ENCODE measurements at regions not wholly inside any gene's neighbourhood (a gene's known extent, or its start where the extent isn't known, plus 50 kb on each side); places are given as distances from the start of the nearest gene placed in this dataset.

- Histone ChIP-seq H3K27ac (ENCODE audit: low read depth, low read length) (no peak overlapping the region), H3K4me1 (ENCODE audit: control insufficient read depth in 1 of 2, insufficient read depth in 2 of 2, low read length in 2 of 2) (no peaks in the 10 kb centered on the region), H4K20me1 (ENCODE audit: insufficient read depth) (no peaks in the 10 kb centered on the region), H3K4me2 (ENCODE audit: low read length) (no peak overlapping the region), H3K9ac (ENCODE audit: low read length) (no peak overlapping the region), H2AFZ (ENCODE audit: low read depth, low read length, poor library complexity, severe bottlenecking) (no peak overlapping the region), H3K79me2 (ENCODE audit: insufficient read depth, low read length) (no peaks in the 10 kb centered on the region), H3K9me3 (ENCODE audit: control insufficient read depth in 1 of 2, insufficient read depth in 1 of 2, low read depth in 1 of 2, low read length in 2 of 2) (no peaks in the 10 kb centered on the region), H3K4me3 (replicated peaks in 1 of 2; ENCODE audit: low read depth in 1 of 2, low read length in 2 of 2) (no peak overlapping the region), H3K9me2 (ENCODE audit: insufficient read depth) (no peaks in the 10 kb centered on the region), H3K36me3 (ENCODE audit: control insufficient read depth in 1 of 2, insufficient read depth in 2 of 2, low read length in 2 of 2) (no peaks in the 10 kb centered on the region), H3K27me3 (ENCODE audit: insufficient read depth, low read length) (no peaks in the 10 kb centered on the region)
- DNase-seq (ENCODE audit: low read depth, low spot score), result no peak
- no peak for ATAC-seq
- TF ChIP-seq JUND (IDR thresholded peaks at IDR 0.05) (no peak), POLR2A (IDR thresholded peaks at IDR 0.05; ENCODE audit: borderline replicate concordance, extremely low read depth, insufficient read depth, insufficient read length) (no peak), ZNF274 (IDR thresholded peaks at IDR 0.05; ENCODE audit: low read depth, low read length) (no peak), CEBPB (IDR thresholded peaks at IDR 0.05; ENCODE audit: low read depth) (no peak), EZH2phosphoT487 (IDR thresholded peaks at IDR 0.05; ENCODE audit: borderline replicate concordance) (no peak), FOSL1 (IDR thresholded peaks at IDR 0.05; ENCODE audit: low read depth) (no peak), POLR2AphosphoS5 (IDR thresholded peaks at IDR 0.05; ENCODE audit: low read depth, low read length) (no peak)
- intact Hi-C loops (cut with micrococcal nuclease), result no loop called here
- ChIA-PET CTCF (interaction anchor here (0.6 kb wide), 1 partner anchor 27 kb away, joined by 3 read pairs; no protein-coding TSS in a partner anchor), RAD21 (ENCODE audit: low non-redundant PET in 1 of 2, low total read pairs in 2 of 2, uncharacterized antibody in 2 of 2, unreplicated experiment in 2 of 2) (no interaction called here), POLR2A (no interaction called here)
- no TSS peak for BruUV-seq (replicated peaks)
Measured at GRCh38 chr5:103908336-103909080, 345.9 kb upstream of the NUDT12 start.

GRCh38 chr5:103907001-103907400 lies 344.4 kb upstream of the NUDT12 start:
- TF ChIP-seq POLR2A (IDR thresholded peaks at IDR 0.05; ENCODE audit: borderline replicate concordance, extremely low read depth, insufficient read depth, insufficient read length), result no peak
- TF ChIP-seq JUND (IDR thresholded peaks at IDR 0.05), result no peak
- TF ChIP-seq EZH2 (IDR thresholded peaks at IDR 0.05), result no peak
- TF ChIP-seq TCF7L2 (IDR thresholded peaks at IDR 0.05; ENCODE audit: borderline replicate concordance, extremely low read depth, insufficient read depth, insufficient read length), result no peak
- no peak for TF ChIP-seq FOSL1 (IDR thresholded peaks at IDR 0.05; ENCODE audit: low read depth)
- TF ChIP-seq SP1 (IDR thresholded peaks at IDR 0.05; ENCODE audit: low read depth), result no peak
- no peak for TF ChIP-seq CEBPB (IDR thresholded peaks at IDR 0.05; ENCODE audit: low read depth)
- no peak for TF ChIP-seq ELF1 (IDR thresholded peaks at IDR 0.05; ENCODE audit: borderline replicate concordance, low read depth)
- no peak for TF ChIP-seq CBX3 (IDR thresholded peaks at IDR 0.05; ENCODE audit: low read depth)
- TF ChIP-seq EZH2phosphoT487 (IDR thresholded peaks at IDR 0.05; ENCODE audit: borderline replicate concordance), result no peak
- TF ChIP-seq REST (IDR thresholded peaks at IDR 0.05; ENCODE audit: low read depth), result no peak
- TF ChIP-seq, protein P1, sequence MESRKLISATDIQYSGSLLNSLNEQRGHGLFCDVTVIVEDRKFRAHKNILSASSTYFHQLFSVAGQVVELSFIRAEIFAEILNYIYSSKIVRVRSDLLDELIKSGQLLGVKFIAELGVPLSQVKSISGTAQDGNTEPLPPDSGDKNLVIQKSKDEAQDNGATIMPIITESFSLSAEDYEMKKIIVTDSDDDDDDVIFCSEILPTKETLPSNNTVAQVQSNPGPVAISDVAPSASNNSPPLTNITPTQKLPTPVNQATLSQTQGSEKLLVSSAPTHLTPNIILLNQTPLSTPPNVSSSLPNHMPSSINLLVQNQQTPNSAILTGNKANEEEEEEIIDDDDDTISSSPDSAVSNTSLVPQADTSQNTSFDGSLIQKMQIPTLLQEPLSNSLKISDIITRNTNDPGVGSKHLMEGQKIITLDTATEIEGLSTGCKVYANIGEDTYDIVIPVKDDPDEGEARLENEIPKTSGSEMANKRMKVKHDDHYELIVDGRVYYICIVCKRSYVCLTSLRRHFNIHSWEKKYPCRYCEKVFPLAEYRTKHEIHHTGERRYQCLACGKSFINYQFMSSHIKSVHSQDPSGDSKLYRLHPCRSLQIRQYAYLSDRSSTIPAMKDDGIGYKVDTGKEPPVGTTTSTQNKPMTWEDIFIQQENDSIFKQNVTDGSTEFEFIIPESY (IDR thresholded peaks at IDR 0.05; ENCODE audit: extremely low read depth, insufficient replicate concordance, low read length), result no peak
- no peak for TF ChIP-seq SRF (IDR thresholded peaks at IDR 0.05; ENCODE audit: low read depth)
- no peak for TF ChIP-seq ZNF274 (IDR thresholded peaks at IDR 0.05; ENCODE audit: low read depth, low read length)
- ChIA-PET POLR2A (no interaction called here), CTCF (no interaction called here), RAD21 (ENCODE audit: low non-redundant PET in 1 of 2, low total read pairs in 2 of 2, uncharacterized antibody in 2 of 2, unreplicated experiment in 2 of 2) (no interaction called here)
- Histone ChIP-seq H3K27ac (ENCODE audit: low read depth, low read length) (no peak overlapping the region), H2AFZ (ENCODE audit: low read depth, low read length, poor library complexity, severe bottlenecking) (no peak overlapping the region), H3K9ac (ENCODE audit: low read length) (no peak overlapping the region), H3K9me2 (ENCODE audit: insufficient read depth) (no peaks in the 10 kb centered on the region), H3K4me1 (ENCODE audit: control insufficient read depth in 1 of 2, insufficient read depth in 2 of 2, low read length in 2 of 2) (no peaks in the 10 kb centered on the region), H3K36me3 (ENCODE audit: control insufficient read depth in 1 of 2, insufficient read depth in 2 of 2, low read length in 2 of 2) (no peaks in the 10 kb centered on the region), H3K27me3 (ENCODE audit: insufficient read depth, low read length) (no peaks in the 10 kb centered on the region), H3K4me3 (replicated peaks in 1 of 2; ENCODE audit: low read depth in 1 of 2, low read length in 2 of 2) (no peak overlapping the region), H3K4me2 (ENCODE audit: low read length) (no peak overlapping the region), H3K79me2 (ENCODE audit: insufficient read depth, low read length) (no peaks in the 10 kb centered on the region), H3K9me3 (ENCODE audit: control insufficient read depth in 1 of 2, insufficient read depth in 1 of 2, low read depth in 1 of 2, low read length in 2 of 2) (no peaks in the 10 kb centered on the region), H4K20me1 (ENCODE audit: insufficient read depth) (no peaks in the 10 kb centered on the region)
- no TSS peak for BruUV-seq (replicated peaks)
- intact Hi-C loops (cut with micrococcal nuclease), result no loop called here
- ATAC-seq (no peak), DNase-seq (ENCODE audit: low read depth, low spot score) (no peak)

Data from HCT116 (cell line).